Osteocyte (in vitro differentiated cells): ENCODE measurements at regions not wholly inside any gene's neighbourhood (a gene's known extent, or its start where the extent isn't known, plus 50 kb on each side); places are given as distances from the start of the nearest gene placed in this dataset.
"Not testable (repeated sequence)": the region's sequence is repeated elsewhere in the genome, so short reads cannot be mapped to it uniquely, and the experiment has no call there.

ENCODE experiments used
- DNase-seq: peaks from one replicate; pipeline ENCODE4 v3.0.0; 2021; ENCODE audit warnings: mixed read lengths; ENCODE audit not compliant: unreplicated experiment; ENCODE audit errors: extremely low spot score
- H3K27ac Mint-ChIP-seq: one replicate; pipeline ENCODE4 v1.8.0; 2021; ENCODE audit warnings: mild to moderate bottlenecking, mixed read lengths; ENCODE audit not compliant: unreplicated experiment
- H3K27me3 Mint-ChIP-seq: one replicate; pipeline ENCODE4 v1.8.0; 2021; ENCODE audit warnings: mixed read lengths; ENCODE audit not compliant: unreplicated experiment
- H3K36me3 Mint-ChIP-seq: one replicate; pipeline ENCODE4 v1.8.0; 2021; ENCODE audit warnings: mixed read lengths; ENCODE audit not compliant: unreplicated experiment
- H3K4me1 Mint-ChIP-seq: one replicate; pipeline ENCODE4 v1.8.0; 2021; ENCODE audit warnings: mixed read lengths; ENCODE audit not compliant: unreplicated experiment
- H3K4me3 Mint-ChIP-seq: one replicate; pipeline ENCODE4 v1.8.0; 2021; ENCODE audit warnings: mild to moderate bottlenecking, moderate library complexity, mixed read lengths; ENCODE audit not compliant: unreplicated experiment
- H3K9me3 Mint-ChIP-seq: one replicate; pipeline ENCODE4 v1.8.0; 2021; ENCODE audit warnings: mixed read lengths; ENCODE audit not compliant: unreplicated experiment
- TF ChIP-seq, protein P1 (sequence below): fragments of 200-600 bp; sonication (generic); IDR thresholded peaks from 2 replicates; pipeline ENCODE4 v1.5.0; 2021; ENCODE audit warnings: antibody characterized with exemption, mild to moderate bottlenecking, moderate library complexity

GRCh38 chr9:99490729-99491128 lies 268.6 kb downstream of the SEC61B start:
- H3K27ac Mint-ChIP-seq: no peak overlapping the region
- H3K4me3 Mint-ChIP-seq: no peak overlapping the region
- H3K9me3 Mint-ChIP-seq: no peaks in the 10 kb centered on the region
- no peaks in the 10 kb centered on the region for H3K27me3 Mint-ChIP-seq
- no peaks in the 10 kb centered on the region for H3K36me3 Mint-ChIP-seq
- TF ChIP-seq, protein P1, sequence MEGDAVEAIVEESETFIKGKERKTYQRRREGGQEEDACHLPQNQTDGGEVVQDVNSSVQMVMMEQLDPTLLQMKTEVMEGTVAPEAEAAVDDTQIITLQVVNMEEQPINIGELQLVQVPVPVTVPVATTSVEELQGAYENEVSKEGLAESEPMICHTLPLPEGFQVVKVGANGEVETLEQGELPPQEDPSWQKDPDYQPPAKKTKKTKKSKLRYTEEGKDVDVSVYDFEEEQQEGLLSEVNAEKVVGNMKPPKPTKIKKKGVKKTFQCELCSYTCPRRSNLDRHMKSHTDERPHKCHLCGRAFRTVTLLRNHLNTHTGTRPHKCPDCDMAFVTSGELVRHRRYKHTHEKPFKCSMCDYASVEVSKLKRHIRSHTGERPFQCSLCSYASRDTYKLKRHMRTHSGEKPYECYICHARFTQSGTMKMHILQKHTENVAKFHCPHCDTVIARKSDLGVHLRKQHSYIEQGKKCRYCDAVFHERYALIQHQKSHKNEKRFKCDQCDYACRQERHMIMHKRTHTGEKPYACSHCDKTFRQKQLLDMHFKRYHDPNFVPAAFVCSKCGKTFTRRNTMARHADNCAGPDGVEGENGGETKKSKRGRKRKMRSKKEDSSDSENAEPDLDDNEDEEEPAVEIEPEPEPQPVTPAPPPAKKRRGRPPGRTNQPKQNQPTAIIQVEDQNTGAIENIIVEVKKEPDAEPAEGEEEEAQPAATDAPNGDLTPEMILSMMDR: no peak
- no peak for DNase-seq
- peaks cover 45% of the 10 kb centered on the region for H3K4me1 Mint-ChIP-seq

GRCh38 chr9:99491408-99492158 lies 269.5 kb downstream of the SEC61B start:
- Mint-ChIP-seq H3K27me3 (no peaks in the 10 kb centered on the region), H3K4me1 (peaks cover 39% of the 10 kb centered on the region), H3K36me3 (no peaks in the 10 kb centered on the region), H3K4me3 (no peak overlapping the region), H3K27ac (peak overlapping the region; percentile 40), H3K9me3 (no peaks in the 10 kb centered on the region)
- no peak for DNase-seq
- TF ChIP-seq, protein P1: no peak

DNA sequence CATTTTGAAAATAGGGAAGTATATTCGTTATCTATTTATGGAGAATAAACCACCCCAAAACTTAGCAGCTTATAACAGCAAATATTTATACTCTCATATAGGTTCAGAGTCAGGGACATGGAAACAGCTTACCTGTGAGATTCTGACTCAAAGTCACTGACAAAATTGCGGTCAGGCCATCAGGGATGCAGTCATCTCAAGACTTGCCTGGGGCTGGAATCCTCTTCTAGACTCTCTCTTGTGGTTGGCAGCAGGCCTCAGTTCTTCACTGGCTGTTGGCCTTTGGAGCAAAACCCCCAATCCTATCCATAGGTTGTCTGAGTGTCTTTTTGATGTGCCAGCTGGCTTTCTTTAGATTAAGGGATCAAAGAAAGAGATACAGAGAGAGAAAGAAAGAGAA lies 275.6 kb downstream of the SEC61B start:
- H3K36me3 Mint-ChIP-seq: peaks cover 4% of the 10 kb centered on the region
- H3K27ac Mint-ChIP-seq: no peak overlapping the region
- no peak for DNase-seq
- peak overlapping the region; percentile 38 for H3K4me3 Mint-ChIP-seq
- peaks cover 8% of the 10 kb centered on the region for H3K9me3 Mint-ChIP-seq
- H3K4me1 Mint-ChIP-seq: peaks cover 2% of the 10 kb centered on the region
- H3K27me3 Mint-ChIP-seq: no peaks in the 10 kb centered on the region
- TF ChIP-seq, protein P1: no peak

DNA sequence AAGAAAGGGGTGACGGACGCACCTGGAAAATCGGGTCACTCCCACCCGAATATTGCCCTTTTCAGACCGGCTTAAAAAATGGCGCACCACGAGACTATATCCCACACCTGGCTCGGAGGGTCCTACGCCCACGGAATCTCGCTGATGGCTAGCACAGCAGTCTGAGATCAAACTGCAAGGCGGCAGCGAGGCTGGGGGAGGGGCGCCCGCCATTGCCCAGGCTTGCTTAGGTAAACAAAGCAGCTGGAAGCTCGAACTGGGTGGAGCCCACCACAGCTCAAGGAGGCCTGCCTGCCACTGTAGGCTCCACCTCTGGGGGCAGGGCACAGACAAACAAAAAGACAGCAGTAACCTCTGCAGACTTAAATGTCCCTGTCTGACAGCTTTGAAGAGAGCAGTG lies 276.9 kb downstream of the SEC61B start:
- H3K27ac Mint-ChIP-seq, DNase-seq, H3K27me3 Mint-ChIP-seq, H3K4me1 Mint-ChIP-seq, H3K9me3 Mint-ChIP-seq, H3K36me3 Mint-ChIP-seq: not testable (repeated sequence)
- H3K4me3 Mint-ChIP-seq: peak overlapping the region; percentile 55

DNA sequence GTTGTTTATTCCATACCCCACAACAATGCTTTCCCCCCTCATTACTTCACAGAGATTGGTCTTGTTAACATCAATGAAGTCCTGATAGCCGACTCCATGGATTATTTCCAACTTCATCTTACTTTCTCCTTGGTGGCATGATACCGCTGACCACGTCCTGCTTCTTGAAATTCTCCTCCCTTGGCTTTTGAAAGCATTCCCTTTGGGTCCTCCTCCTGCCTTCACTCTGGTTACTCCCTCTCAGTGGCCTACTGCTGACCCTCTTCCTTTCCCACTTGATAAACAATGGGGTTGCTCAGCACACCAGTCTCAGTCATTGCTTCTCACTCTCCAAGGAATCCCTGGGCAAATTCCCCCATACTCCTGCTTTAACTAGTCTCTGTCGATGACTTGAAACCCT lies 283.9 kb downstream of the SEC61B start:
- no peaks in the 10 kb centered on the region for H3K27me3 Mint-ChIP-seq
- no peak overlapping the region for H3K27ac Mint-ChIP-seq
- H3K4me3 Mint-ChIP-seq: no peak overlapping the region
- no peaks in the 10 kb centered on the region for H3K9me3 Mint-ChIP-seq
- H3K4me1 Mint-ChIP-seq: peaks cover 7% of the 10 kb centered on the region
- TF ChIP-seq, protein P1: no peak
- no peak for DNase-seq
- no peaks in the 10 kb centered on the region for H3K36me3 Mint-ChIP-seq
